ENCODE measurements at regions not wholly inside any gene's neighbourhood (a gene's known extent, or its start where the extent isn't known, plus 50 kb on each side); places are given as distances from the start of the nearest gene placed in this dataset.
"Not testable (repeated sequence)": the region's sequence is repeated elsewhere in the genome, so short reads cannot be mapped to it uniquely, and the experiment has no call there.

GRCh38 chr4:33825685-33826084 is 2418.6 kb downstream of the ARAP2 start:
- TF ChIP-seq, protein P1, sequence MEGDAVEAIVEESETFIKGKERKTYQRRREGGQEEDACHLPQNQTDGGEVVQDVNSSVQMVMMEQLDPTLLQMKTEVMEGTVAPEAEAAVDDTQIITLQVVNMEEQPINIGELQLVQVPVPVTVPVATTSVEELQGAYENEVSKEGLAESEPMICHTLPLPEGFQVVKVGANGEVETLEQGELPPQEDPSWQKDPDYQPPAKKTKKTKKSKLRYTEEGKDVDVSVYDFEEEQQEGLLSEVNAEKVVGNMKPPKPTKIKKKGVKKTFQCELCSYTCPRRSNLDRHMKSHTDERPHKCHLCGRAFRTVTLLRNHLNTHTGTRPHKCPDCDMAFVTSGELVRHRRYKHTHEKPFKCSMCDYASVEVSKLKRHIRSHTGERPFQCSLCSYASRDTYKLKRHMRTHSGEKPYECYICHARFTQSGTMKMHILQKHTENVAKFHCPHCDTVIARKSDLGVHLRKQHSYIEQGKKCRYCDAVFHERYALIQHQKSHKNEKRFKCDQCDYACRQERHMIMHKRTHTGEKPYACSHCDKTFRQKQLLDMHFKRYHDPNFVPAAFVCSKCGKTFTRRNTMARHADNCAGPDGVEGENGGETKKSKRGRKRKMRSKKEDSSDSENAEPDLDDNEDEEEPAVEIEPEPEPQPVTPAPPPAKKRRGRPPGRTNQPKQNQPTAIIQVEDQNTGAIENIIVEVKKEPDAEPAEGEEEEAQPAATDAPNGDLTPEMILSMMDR (IDR thresholded peaks at IDR 0.05), result no peak
- no peaks in the 10 kb centered on the region for H3K27me3 Mint-ChIP-seq (ENCODE audit: low read depth in 3 of 3)
- no peak for DNase-seq
- Histone ChIP-seq H4K20me1 (ENCODE audit: insufficient read depth, low read length) (no peaks in the 10 kb centered on the region), H3K9ac (ENCODE audit: insufficient read depth, low read length, poor library complexity, severe bottlenecking) (no peak overlapping the region), H3K4me2 (replicated peaks; ENCODE audit: extremely low read depth, low read length, poor library complexity, severe bottlenecking) (no peak overlapping the region), H3K36me3 (replicated peaks in 1 of 2; ENCODE audit: control insufficient read depth in 1 of 2, insufficient read depth in 2 of 2, low read length in 2 of 2) (no peaks in the 10 kb centered on the region), H3K27ac (ENCODE audit: low read depth in 1 of 2, low read length in 2 of 2) (no peak overlapping the region), H2AFZ (ENCODE audit: insufficient read depth, low read depth, low read length, poor library complexity, severe bottlenecking) (no peak overlapping the region), H3K4me1 (ENCODE audit: control insufficient read depth in 1 of 2, insufficient read depth in 2 of 2, low read length in 2 of 2) (no peaks in the 10 kb centered on the region), H3K9me3 (replicated peaks in 1 of 2; ENCODE audit: control insufficient read depth in 1 of 2, insufficient read depth in 1 of 2, low read length in 2 of 2) (no peaks in the 10 kb centered on the region), H3K4me3 (replicated peaks in 1 of 3; ENCODE audit: low read depth in 2 of 3, low read length in 3 of 3) (no peak overlapping the region), H3K79me2 (ENCODE audit: insufficient read depth, low read length) (no peaks in the 10 kb centered on the region), H3K27me3 (ENCODE audit: control insufficient read depth in 2 of 2, insufficient read depth in 2 of 2, low read length in 2 of 2) (no peaks in the 10 kb centered on the region)
- intact Hi-C loops (cut with micrococcal nuclease), result no loop called here
- no peak overlapping the region for H3K4me3 Mint-ChIP-seq
- H3K9me3 Mint-ChIP-seq, result peaks cover 0 to 4% (median 3%) of the 10 kb centered on the region in 7 donors
- no peak overlapping the region for H3K27ac Mint-ChIP-seq
- no peaks in the 10 kb centered on the region for H3K4me1 Mint-ChIP-seq
- no peaks in the 10 kb centered on the region for H3K36me3 Mint-ChIP-seq

DNA sequence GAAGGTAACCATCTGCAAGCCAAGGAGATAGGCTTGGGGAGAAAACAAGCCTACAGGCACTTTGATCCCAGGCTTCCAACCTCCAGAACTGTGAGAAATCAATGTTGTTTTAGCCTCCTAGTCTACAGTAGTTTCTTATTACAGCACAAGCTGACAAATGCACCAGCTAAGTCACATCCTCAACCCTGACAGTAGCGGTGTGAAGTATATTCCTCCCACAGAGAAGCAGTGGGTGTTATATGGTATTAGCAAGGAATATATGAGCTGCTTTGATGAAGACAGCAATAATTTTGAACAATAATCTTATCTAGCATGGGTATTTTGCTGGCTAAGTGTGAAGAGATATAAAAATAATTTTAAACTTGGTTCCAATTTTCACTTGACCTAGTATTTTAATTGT is 2415.0 kb downstream of the ARAP2 start:
- H4K20me1 ChIP-seq (ENCODE audit: insufficient read depth, low read length); H3K27me3 Mint-ChIP-seq (ENCODE audit: low read depth in 3 of 3); H3K4me1 Mint-ChIP-seq; intact Hi-C loops (cut with micrococcal nuclease); H3K79me2 ChIP-seq (ENCODE audit: insufficient read depth, low read length); H3K9ac ChIP-seq (ENCODE audit: insufficient read depth, low read length, poor library complexity, severe bottlenecking); H3K36me3 ChIP-seq (replicated peaks in 1 of 2; ENCODE audit: control insufficient read depth in 1 of 2, insufficient read depth in 2 of 2, low read length in 2 of 2); H3K27ac ChIP-seq (ENCODE audit: low read depth in 1 of 2, low read length in 2 of 2); H3K4me3 Mint-ChIP-seq; H2AFZ ChIP-seq (ENCODE audit: insufficient read depth, low read depth, low read length, poor library complexity, severe bottlenecking); H3K4me3 ChIP-seq (replicated peaks in 1 of 3; ENCODE audit: low read depth in 2 of 3, low read length in 3 of 3); H3K27ac Mint-ChIP-seq; H3K4me1 ChIP-seq (ENCODE audit: control insufficient read depth in 1 of 2, insufficient read depth in 2 of 2, low read length in 2 of 2); H3K36me3 Mint-ChIP-seq; DNase-seq; H3K4me2 ChIP-seq (replicated peaks; ENCODE audit: extremely low read depth, low read length, poor library complexity, severe bottlenecking); H3K9me3 Mint-ChIP-seq; H3K9me3 ChIP-seq (replicated peaks in 1 of 2; ENCODE audit: control insufficient read depth in 1 of 2, insufficient read depth in 1 of 2, low read length in 2 of 2); H3K27me3 ChIP-seq (ENCODE audit: control insufficient read depth in 2 of 2, insufficient read depth in 2 of 2, low read length in 2 of 2): not testable (repeated sequence)
- WGBS (ENCODE audit: insufficient coverage), result no CpG with 5 or more reads among the region's 1 CpG
